ENCODE measurements at regions not wholly inside any gene's neighbourhood (a gene's known extent, or its start where the extent isn't known, plus 50 kb on each side); places are given as distances from the start of the nearest gene placed in this dataset.

- TF ChIP-seq POLR2A (IDR thresholded peaks at IDR 0.05): no peak
- TF ChIP-seq, protein P1, sequence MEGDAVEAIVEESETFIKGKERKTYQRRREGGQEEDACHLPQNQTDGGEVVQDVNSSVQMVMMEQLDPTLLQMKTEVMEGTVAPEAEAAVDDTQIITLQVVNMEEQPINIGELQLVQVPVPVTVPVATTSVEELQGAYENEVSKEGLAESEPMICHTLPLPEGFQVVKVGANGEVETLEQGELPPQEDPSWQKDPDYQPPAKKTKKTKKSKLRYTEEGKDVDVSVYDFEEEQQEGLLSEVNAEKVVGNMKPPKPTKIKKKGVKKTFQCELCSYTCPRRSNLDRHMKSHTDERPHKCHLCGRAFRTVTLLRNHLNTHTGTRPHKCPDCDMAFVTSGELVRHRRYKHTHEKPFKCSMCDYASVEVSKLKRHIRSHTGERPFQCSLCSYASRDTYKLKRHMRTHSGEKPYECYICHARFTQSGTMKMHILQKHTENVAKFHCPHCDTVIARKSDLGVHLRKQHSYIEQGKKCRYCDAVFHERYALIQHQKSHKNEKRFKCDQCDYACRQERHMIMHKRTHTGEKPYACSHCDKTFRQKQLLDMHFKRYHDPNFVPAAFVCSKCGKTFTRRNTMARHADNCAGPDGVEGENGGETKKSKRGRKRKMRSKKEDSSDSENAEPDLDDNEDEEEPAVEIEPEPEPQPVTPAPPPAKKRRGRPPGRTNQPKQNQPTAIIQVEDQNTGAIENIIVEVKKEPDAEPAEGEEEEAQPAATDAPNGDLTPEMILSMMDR (IDR thresholded peaks at IDR 0.05): no peak
Measured at GRCh38 chr20:29448806-29449470, 1808.5 kb upstream of the DEFB115 start.
